T-helper 1 cell (primary cell): ENCODE measurements at regions not wholly inside any gene's neighbourhood (a gene's known extent, or its start where the extent isn't known, plus 50 kb on each side); places are given as distances from the start of the nearest gene placed in this dataset.

Experiments used
- DNase-seq, 5 donors: peaks; one replicate each; pipeline ENCODE4 v3.0.0-alpha.2; 2012 to 2020

GRCh38 chr3:46113608-46114007 is 86.3 kb upstream of the XCR1 start:
- DNase-seq, result no peak

DNA sequence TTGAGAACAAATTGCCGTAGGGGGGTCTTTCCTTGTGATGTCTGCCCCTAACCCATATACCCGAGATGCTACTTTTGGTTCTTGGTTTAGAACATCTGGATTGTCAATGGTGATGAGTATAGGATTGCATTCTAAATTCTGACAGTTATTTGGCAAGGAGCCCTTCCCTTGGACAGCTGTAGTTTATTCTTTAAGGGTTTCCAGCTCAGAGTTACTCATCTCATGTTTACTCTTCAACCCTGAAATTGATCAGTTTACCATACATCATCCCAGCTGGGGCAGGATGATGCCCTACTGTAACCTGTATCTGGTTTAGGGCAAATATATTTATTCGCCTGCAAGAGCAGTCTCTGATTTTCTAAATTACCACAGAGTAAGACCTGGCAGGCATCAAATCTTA is 85.7 kb upstream of the XCR1 start:
- DNase-seq, result no peak

GRCh38 chr3:46112296-46112695 is 85.0 kb upstream of the XCR1 start:
- no peak for DNase-seq

- no peak for DNase-seq
Measured at GRCh38 chr3:46110701-46111493, 83.6 kb upstream of the XCR1 start.

- no peak for DNase-seq
Measured at GRCh38 chr3:46107682-46108081, 80.4 kb upstream of the XCR1 start.

- DNase-seq, result no peak
Measured at GRCh38 chr3:46105306-46105919, 78.1 kb upstream of the XCR1 start.

DNA sequence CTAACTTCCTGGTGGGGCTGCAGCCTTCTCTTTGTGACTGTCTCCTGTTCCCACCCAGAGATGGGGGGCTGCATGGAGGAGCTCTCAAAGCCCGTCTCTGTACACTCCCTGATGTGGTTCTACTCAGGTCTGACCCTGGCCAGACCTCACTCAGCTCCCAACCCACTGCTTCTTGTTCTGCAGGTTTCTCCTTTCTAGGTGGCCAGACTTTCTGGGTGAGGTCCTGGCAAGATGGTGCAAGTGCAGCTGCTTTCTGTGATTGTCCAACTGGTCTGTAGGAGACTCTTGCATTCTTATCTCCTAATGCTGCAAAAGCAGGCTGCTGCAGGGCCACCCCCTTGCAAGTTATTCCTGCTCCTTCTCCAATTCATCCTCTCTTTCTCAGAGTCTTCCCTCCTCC is 77.4 kb upstream of the XCR1 start:
- DNase-seq, result no peak

DNA sequence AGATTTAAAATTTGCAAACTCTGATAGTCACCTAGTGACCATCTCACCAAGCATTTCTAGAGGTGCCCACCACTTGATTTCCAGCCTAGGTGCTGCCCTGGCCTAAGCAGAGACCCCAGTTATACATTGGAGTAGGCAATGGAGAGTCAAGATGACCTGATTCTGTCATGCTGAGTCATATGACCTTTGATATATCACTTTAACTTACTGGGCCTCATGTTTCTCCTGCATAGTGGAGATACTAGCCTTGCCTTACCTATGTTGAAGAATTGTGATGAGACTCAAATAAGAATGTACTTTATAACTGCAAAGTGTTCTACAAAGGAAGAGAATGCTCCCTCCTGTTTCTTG is 75.5 kb upstream of the XCR1 start:
- no peak for DNase-seq

- DNase-seq, result peak in 1 of 5 donors; percentile 35
Measured at GRCh38 chr3:46102059-46102779, 74.9 kb upstream of the XCR1 start.

GRCh38 chr3:46100812-46101211 is 73.5 kb upstream of the XCR1 start:
- DNase-seq, result no peak

DNA sequence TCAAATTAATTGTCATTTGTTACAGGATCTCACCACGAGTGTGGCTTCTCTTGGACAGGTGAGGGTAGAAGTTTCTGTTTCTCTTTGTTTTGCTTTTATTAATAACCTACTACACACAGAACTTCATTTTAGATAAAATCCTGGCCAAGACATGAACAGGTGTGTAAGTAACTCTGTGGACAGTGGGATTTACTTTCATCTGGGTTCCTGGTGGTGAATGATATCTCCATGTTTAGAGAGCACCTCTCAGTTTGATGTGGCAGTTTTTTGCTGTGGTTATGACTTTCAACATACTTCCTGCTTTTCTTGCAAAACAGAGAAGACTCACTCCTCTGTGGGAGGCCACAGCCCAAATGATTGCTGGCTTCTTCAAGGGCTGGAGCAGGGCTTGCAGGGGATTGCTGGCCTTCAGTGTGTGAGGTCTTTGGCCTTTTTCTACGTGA is 71.1 kb upstream of the XCR1 start:
- DNase-seq, result peak in 2 of 5 donors; percentile 8 to 89

GRCh38 chr3:46097691-46098241 is 70.5 kb upstream of the XCR1 start:
- peak in 1 of 5 donors; percentile 88 for DNase-seq

GRCh38 chr3:46096781-46097180 is 69.5 kb upstream of the XCR1 start:
- DNase-seq, result no peak

DNA sequence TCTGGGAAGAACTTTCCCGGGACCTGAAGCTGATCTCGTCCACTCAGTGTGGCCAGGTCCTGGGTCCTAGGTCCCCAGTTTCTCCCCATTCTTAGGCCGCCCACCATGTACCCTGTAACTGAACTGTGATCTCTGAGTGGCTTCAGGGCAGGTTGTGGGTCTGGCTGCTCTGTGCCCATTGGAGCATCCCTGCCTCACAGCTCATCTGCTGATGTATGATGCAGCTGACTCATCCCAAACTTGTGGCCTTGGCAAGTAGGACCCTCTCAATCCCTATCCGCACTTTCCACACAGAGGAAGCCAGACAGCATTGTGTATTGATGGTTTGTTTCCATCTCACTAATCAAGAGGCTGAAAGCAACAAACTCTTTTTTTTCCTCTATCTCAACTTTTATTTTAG is 69.1 kb upstream of the XCR1 start:
- no peak for DNase-seq

DNA sequence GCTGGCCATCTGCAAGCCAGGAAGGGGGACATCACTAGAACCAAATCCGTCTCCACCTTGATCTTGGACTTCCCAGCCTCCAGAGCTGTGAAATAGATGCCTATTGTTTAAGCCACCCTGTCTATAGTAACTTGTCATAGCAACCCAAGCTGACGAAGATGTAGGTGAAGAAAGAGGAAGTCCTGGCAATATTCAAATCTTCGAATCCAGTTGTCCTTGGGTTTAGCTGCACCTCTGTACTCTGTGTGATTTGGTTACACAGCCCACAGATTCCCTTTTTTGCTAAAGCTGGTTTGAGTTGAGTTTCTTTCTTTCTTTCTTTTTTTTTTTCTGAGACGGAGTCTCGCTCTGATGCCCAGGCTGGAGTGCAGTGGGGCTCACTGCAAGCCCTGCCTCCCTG is 68.0 kb upstream of the XCR1 start:
- no peak for DNase-seq

DNA sequence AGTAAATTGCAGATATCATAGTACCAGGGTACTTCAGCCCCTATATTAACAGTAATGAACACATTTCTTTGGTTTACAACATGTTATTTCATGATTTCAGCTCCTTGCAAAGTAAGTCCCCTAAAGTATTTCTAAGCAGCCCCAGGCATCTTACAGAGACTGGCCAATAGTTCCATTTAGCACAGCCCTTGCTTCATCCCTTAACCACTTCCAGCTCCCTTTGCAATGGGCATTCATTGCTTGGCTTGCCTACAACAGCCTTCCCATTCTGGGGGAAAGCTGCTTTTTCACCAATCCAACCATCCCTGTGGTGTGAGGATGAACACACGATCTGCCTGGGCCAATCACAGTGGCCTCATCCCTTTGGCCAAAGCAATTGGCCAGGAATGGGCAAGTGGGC is 67.2 kb upstream of the XCR1 start:
- DNase-seq, result no peak

GRCh38 chr3:46093966-46094365 is 66.7 kb upstream of the XCR1 start:
- DNase-seq, result no peak

- no peak for DNase-seq
Measured at GRCh38 chr3:46093327-46093942, 66.2 kb upstream of the XCR1 start.

DNA sequence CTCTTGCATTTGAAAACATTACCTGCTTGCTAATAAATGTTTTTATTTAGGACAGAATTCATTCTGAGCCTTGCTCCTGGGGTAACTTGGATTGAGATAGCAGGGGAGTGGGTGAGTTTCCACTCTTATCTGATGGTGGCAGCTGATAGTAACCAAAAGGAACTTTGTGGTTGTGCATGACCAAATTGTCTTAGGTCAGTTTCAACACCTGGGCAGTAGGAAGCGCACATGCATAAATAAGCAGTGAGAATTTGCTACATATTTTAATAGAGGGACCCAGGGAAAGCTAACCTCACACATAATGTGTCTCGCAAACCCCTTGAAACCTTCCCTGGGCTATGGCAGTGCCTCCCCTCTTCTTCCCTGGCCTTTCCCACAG is 65.4 kb upstream of the XCR1 start:
- no peak for DNase-seq

GRCh38 chr3:46091741-46092701 is 64.7 kb upstream of the XCR1 start:
- no peak for DNase-seq

GRCh38 chr3:46091046-46091445 is 63.8 kb upstream of the XCR1 start:
- DNase-seq, result no peak

DNA sequence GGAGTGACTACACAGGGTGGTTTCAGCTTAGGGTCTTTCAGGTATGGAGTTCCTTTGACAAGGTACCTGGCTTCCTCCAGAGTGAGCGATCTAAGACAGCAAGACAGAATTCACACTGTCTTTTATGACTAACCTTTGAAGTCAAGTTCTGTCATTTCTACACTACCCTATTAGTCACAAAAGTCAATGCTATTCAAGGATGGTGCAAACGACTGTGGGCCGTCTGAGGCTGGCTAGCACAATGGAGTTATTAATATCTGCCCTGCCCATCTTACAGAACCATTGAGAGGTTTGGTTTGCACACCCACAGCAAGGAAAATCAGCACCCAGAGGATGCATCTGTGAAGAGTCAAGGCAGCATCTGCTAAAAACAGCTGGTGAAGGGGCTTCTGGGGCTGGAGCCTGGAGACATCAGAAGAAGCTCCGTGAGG is 62.9 kb upstream of the XCR1 start:
- DNase-seq, result peak in 1 of 5 donors; percentile 57
